ENCODE measurements at regions not wholly inside any gene's neighbourhood (a gene's known extent, or its start where the extent isn't known, plus 50 kb on each side); places are given as distances from the start of the nearest gene placed in this dataset.

DNA sequence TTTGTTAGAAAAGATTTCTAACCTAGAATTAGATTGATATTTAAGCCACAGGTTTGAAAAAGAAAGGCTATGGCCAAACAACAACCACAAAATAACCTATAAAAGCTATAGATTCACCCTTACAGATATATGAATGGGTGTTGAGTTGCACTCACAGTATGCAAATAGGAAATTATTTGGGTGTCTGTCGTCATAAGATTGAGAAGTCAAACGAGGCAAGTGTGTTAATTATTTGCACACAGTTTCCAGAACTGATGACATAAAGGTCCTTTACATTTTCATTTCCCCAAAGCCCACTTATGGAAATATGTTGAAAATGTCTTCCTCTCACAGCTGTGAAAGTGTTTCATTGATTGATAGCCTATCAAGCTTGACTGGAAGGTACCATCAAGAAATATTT, 101.2 kb upstream of the CXCL13 start:
- H3K4me2 ChIP-seq (ENCODE audit: low read length), result peak overlapping the region; percentile 34
- TF ChIP-seq, protein P1, sequence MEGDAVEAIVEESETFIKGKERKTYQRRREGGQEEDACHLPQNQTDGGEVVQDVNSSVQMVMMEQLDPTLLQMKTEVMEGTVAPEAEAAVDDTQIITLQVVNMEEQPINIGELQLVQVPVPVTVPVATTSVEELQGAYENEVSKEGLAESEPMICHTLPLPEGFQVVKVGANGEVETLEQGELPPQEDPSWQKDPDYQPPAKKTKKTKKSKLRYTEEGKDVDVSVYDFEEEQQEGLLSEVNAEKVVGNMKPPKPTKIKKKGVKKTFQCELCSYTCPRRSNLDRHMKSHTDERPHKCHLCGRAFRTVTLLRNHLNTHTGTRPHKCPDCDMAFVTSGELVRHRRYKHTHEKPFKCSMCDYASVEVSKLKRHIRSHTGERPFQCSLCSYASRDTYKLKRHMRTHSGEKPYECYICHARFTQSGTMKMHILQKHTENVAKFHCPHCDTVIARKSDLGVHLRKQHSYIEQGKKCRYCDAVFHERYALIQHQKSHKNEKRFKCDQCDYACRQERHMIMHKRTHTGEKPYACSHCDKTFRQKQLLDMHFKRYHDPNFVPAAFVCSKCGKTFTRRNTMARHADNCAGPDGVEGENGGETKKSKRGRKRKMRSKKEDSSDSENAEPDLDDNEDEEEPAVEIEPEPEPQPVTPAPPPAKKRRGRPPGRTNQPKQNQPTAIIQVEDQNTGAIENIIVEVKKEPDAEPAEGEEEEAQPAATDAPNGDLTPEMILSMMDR (IDR thresholded peaks at IDR 0.05; ENCODE audit: low read depth, low read length), result no peak
- TF ChIP-seq EZH2phosphoT487 (IDR thresholded peaks at IDR 0.05; ENCODE audit: low read depth), result no peak
- peak overlapping the region; percentile 86 for H3K27ac ChIP-seq (ENCODE audit: low read length)
- no peak overlapping the region for H2AFZ ChIP-seq (ENCODE audit: low read depth, low read length)
- no peaks in the 10 kb centered on the region for H3K27me3 ChIP-seq (ENCODE audit: low read depth, low read length)
- peak overlapping the region; percentile 53 for H3K9ac ChIP-seq (ENCODE audit: low read length)
- H3K79me2 ChIP-seq (ENCODE audit: low read length), result no peaks in the 10 kb centered on the region
- H4K20me1 ChIP-seq (ENCODE audit: insufficient read depth, low read length), result no peaks in the 10 kb centered on the region
- peaks cover 8% of the 10 kb centered on the region for H3K36me3 ChIP-seq (replicated peaks; ENCODE audit: low read depth, low read length)
- H3K9me3 ChIP-seq (ENCODE audit: insufficient read depth, low read length), result no peaks in the 10 kb centered on the region
- peak overlapping the region; percentile 8; the same call in 1 of the 2 replicates for H3K4me3 ChIP-seq (ENCODE audit: low read length)
- peaks cover 56% of the 10 kb centered on the region for H3K4me1 ChIP-seq (ENCODE audit: low read length)

DNA sequence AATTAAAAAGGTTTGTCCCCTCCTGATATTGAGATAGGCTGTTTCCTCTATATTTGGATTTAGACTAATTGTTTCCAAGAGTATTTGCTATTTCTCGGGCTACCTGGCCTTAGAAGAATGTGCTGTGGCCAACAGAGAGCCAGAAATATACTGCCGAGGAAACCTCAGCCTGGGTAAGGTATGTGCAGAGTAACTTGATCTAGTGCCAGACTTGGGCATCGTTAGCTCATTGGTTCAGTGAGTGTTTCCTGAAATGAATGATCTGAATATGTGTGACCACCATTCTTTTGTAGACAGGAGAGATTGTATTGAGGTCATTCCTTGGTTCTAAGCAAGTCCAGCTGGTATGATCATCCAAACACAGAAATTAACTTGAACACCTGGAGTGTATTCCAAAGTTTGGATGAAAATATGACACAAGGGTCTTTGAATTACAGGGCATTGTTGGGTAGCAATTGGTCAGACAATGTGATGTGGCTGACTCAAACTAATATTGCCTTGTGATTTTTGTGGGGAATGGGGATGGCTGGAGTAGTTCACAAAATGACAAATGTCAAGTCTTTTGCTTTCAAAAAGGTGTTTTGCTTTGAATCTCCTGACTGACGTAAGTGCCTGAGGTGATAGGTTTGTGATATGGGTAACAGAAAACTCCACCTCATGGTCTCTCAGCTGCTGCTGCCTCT, 100.2 kb upstream of the CXCL13 start:
- peaks cover 56% of the 10 kb centered on the region for H3K4me1 ChIP-seq (ENCODE audit: low read length)
- H4K20me1 ChIP-seq (ENCODE audit: insufficient read depth, low read length), result no peaks in the 10 kb centered on the region
- peak overlapping the region; percentile 53 for H3K9ac ChIP-seq (ENCODE audit: low read length)
- TF ChIP-seq, protein P1 (IDR thresholded peaks at IDR 0.05; ENCODE audit: low read depth, low read length), result no peak
- peak overlapping the region; percentile 86 for H3K27ac ChIP-seq (ENCODE audit: low read length)
- no peaks in the 10 kb centered on the region for H3K27me3 ChIP-seq (ENCODE audit: low read depth, low read length)
- H3K4me3 ChIP-seq (ENCODE audit: low read length), result no peak overlapping the region; the same call in 1 of the 2 replicates
- no peaks in the 10 kb centered on the region for H3K79me2 ChIP-seq (ENCODE audit: low read length)
- H3K9me3 ChIP-seq (ENCODE audit: insufficient read depth, low read length), result no peaks in the 10 kb centered on the region
- H3K4me2 ChIP-seq (ENCODE audit: low read length), result peak overlapping the region; percentile 34
- no peak overlapping the region for H2AFZ ChIP-seq (ENCODE audit: low read depth, low read length)
- peaks cover 8% of the 10 kb centered on the region for H3K36me3 ChIP-seq (replicated peaks; ENCODE audit: low read depth, low read length)

- Histone ChIP-seq H3K27ac (ENCODE audit: low read length) (peak overlapping the region; percentile 86), H2AFZ (ENCODE audit: low read depth, low read length) (no peak overlapping the region), H4K20me1 (ENCODE audit: insufficient read depth, low read length) (no peaks in the 10 kb centered on the region), H3K4me1 (ENCODE audit: low read length) (peaks cover 55% of the 10 kb centered on the region), H3K36me3 (replicated peaks; ENCODE audit: low read depth, low read length) (peaks cover 8% of the 10 kb centered on the region), H3K4me2 (ENCODE audit: low read length) (no peak overlapping the region), H3K79me2 (ENCODE audit: low read length) (no peaks in the 10 kb centered on the region), H3K27me3 (ENCODE audit: low read depth, low read length) (no peaks in the 10 kb centered on the region), H3K9ac (ENCODE audit: low read length) (peak overlapping the region; percentile 19; the same call in 1 of the 2 replicates), H3K9me3 (ENCODE audit: insufficient read depth, low read length) (no peaks in the 10 kb centered on the region), H3K4me3 (ENCODE audit: low read length) (no peak overlapping the region)
- TF ChIP-seq, protein P1 (IDR thresholded peaks at IDR 0.05; ENCODE audit: low read depth, low read length), result no peak
- TF ChIP-seq EZH2phosphoT487 (IDR thresholded peaks at IDR 0.05; ENCODE audit: low read depth), result no peak
Observed at GRCh38 chr4:77505958-77506319, 99.7 kb upstream of the CXCL13 start.

- no peaks in the 10 kb centered on the region for H3K9me3 ChIP-seq (ENCODE audit: insufficient read depth, low read length)
- H3K4me1 ChIP-seq (ENCODE audit: low read length), result peaks cover 11% of the 10 kb centered on the region
- H3K27me3 ChIP-seq (ENCODE audit: low read depth, low read length), result no peaks in the 10 kb centered on the region
- no peak overlapping the region for H2AFZ ChIP-seq (ENCODE audit: low read depth, low read length)
- H3K9ac ChIP-seq (ENCODE audit: low read length), result no peak overlapping the region
- H3K79me2 ChIP-seq (ENCODE audit: low read length), result no peaks in the 10 kb centered on the region
- H3K4me2 ChIP-seq (ENCODE audit: low read length), result no peak overlapping the region
- TF ChIP-seq, protein P1 (IDR thresholded peaks at IDR 0.05; ENCODE audit: low read depth, low read length), result no peak
- TF ChIP-seq EZH2phosphoT487 (IDR thresholded peaks at IDR 0.05; ENCODE audit: low read depth), result no peak
- H3K4me3 ChIP-seq (ENCODE audit: low read length), result no peak overlapping the region
- H4K20me1 ChIP-seq (ENCODE audit: insufficient read depth, low read length), result no peaks in the 10 kb centered on the region
- no peak overlapping the region for H3K27ac ChIP-seq (ENCODE audit: low read length)
- no peaks in the 10 kb centered on the region for H3K36me3 ChIP-seq (replicated peaks; ENCODE audit: low read depth, low read length)
Observed at GRCh38 chr4:77510367-77510766, 95.3 kb upstream of the CXCL13 start.
